IPS-NIHi7 (cell line): ENCODE measurements at regions not wholly inside any gene's neighbourhood (a gene's known extent, or its start where the extent isn't known, plus 50 kb on each side); places are given as distances from the start of the nearest gene placed in this dataset.

Experiments used
- DNase-seq: peaks from one replicate; pipeline ENCODE4 v3.0.0; 2012; ENCODE audit warnings: mixed read lengths; ENCODE audit errors: extremely low spot score

DNA sequence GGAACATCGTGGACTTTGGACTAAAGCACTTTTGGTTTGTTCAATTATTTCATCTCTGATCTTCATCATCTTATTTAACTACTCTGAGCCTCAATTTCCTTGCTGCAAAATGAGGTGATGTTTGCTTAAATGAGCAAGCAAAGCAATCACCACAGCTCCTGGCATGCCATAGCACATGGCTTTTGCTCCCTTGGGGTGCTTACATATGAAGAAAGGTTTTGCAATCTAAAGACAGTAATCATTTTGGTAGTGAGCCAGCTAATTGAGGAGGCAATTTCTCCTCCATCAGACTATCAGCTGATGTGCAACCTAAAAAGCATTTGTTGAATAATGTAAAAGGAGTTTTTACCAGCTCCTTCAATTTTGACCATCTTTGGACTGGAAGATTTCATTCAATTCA is 68.8 kb upstream of the KCNJ15 start:
- no peak for DNase-seq

GRCh38 chr21:38196036-38196435 is 60.8 kb upstream of the KCNJ15 start:
- DNase-seq: no peak

DNA sequence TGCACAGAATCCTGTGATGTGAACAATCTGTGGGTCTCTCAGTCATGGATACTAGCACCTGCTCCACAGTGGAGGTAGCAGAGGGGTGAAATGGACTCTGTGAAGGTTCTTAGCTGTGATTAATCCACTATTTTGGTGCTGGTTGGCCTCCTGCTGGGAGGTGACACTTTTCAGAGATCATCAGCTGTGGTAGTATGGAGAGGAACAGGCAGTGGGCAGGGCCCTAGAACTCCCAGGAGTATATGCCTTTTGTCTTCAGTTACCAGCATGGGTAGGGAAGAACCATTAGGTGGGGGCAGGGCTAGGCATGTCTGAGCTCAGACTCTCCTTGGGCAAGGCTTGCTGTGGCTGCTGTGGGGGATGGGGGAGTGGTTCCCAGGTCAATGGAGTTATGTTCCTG is 54.0 kb upstream of the KCNJ15 start:
- no peak for DNase-seq

- DNase-seq: no peak
Observed at GRCh38 chr21:38203229-38203628, 53.6 kb upstream of the KCNJ15 start.

DNA sequence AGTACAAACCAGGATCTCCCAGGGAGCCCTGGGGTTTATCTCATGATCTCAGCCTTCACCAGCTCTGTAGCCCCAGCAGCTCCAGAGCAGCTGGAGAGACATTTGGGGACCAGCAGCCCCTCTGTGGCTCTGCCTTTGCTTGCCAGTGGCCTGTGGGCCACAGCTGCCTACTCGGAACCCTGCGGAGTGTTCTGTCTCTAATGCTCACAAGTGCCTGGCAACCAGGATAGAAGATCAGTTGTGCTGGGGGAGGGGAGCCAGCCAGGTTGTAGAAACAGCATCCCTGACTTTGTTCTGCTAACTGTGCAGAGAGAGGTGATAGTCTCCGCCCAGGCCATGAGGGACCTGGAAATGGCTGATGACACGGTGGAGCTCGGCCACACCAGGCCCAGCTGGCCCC is 50.9 kb upstream of the KCNJ15 start:
- DNase-seq: no peak

DNA sequence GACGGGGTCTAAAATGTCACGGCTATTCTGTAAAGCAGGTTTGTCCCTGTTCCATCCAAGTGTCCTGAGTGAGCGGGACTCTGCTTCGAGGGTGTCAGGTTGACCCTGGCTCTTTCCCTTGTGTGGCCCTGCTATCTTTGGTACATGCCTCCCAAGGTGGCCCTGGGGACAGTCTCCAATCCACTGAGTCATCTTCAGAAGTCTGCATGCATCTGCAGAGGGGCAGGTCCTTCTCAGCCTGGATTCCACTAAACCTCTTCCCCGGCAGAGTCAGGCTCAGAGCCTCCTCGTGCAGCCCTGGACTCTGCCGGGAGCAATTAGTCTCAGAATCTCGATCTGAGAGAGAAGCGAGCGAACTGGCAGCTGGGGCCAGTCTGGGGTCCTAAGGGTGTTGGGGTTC is 50.1 kb upstream of the KCNJ15 start:
- no peak for DNase-seq
